ENCODE measurements at regions not wholly inside any gene's neighbourhood (a gene's known extent, or its start where the extent isn't known, plus 50 kb on each side); places are given as distances from the start of the nearest gene placed in this dataset.

DNA sequence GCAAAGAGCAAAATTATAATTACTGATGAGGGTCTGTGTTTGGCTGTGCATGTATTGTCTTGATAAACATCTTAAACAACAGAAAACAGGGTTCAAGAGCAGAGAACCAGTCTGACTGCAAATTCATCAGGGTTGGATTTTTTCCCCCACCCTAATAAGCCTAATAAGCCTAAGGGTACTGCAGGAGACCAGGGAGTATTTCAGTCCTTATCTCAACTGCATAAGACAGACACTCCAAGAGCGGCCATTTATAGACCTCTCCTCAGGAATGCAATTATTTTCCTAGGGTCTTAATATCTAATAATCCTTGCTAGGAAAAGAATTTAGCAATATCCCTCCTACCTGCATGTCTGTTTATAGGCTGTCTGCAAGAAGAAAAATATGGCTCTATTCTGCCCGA is 2011.5 kb upstream of the PCDH20 start:
- Histone ChIP-seq H3K27me3 (no peaks in the 10 kb centered on the region), H3K4me1 (no peaks in the 10 kb centered on the region), H3K9me3 (peaks cover 0 to 3% (median 0%) of the 10 kb centered on the region in 3 donors), H3K27ac (no peak overlapping the region), H3K4me3 (no peak overlapping the region), H3K36me3 (no peaks in the 10 kb centered on the region)
- DNase-seq (no peak), ATAC-seq (no peak)
- intact Hi-C loops (cut with DNase I; ENCODE audit: low total_unique reads) (no loop called here), in situ Hi-C loops (cut with MboI; ENCODE audit: low sequenced_read_pairs in 4 of 4) (no loop called here)
- TF ChIP-seq POLR2A (IDR thresholded peaks at IDR 0.05) = no peak
- TF ChIP-seq, protein P1, sequence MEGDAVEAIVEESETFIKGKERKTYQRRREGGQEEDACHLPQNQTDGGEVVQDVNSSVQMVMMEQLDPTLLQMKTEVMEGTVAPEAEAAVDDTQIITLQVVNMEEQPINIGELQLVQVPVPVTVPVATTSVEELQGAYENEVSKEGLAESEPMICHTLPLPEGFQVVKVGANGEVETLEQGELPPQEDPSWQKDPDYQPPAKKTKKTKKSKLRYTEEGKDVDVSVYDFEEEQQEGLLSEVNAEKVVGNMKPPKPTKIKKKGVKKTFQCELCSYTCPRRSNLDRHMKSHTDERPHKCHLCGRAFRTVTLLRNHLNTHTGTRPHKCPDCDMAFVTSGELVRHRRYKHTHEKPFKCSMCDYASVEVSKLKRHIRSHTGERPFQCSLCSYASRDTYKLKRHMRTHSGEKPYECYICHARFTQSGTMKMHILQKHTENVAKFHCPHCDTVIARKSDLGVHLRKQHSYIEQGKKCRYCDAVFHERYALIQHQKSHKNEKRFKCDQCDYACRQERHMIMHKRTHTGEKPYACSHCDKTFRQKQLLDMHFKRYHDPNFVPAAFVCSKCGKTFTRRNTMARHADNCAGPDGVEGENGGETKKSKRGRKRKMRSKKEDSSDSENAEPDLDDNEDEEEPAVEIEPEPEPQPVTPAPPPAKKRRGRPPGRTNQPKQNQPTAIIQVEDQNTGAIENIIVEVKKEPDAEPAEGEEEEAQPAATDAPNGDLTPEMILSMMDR (IDR thresholded peaks at IDR 0.05 in 4 of 5, conservative IDR thresholded peaks at IDR 0.05 in 1 of 5) = no peak

DNA sequence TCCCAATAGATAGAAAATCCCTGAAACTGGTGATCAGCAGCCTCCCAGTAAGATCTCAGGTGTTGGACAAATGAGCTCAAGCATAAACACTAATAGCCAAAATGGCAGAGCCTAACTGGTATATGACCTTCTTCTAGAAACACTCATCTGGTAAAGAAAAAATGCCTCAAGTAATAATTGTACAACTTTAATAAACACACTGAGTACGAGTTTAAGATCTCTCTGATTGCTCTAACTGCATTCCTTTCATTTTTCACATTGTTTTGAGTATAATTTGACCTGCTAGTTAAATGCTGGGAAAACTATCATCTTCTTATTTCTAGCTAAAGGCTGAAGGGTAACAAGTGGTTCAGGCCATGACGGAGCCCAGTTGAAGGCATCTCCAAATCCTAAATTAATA is 2009.5 kb upstream of the PCDH20 start:
- Histone ChIP-seq H3K27me3 (no peaks in the 10 kb centered on the region), H3K36me3 (no peaks in the 10 kb centered on the region), H3K4me3 (no peak overlapping the region), H3K27ac (no peak overlapping the region), H3K9me3 (peaks cover 0 to 3% (median 0%) of the 10 kb centered on the region in 3 donors), H3K4me1 (no peaks in the 10 kb centered on the region)
- in situ Hi-C loops (cut with MboI; ENCODE audit: low sequenced_read_pairs in 4 of 4) (no loop called here), intact Hi-C loops (cut with DNase I; ENCODE audit: low total_unique reads) (no loop called here)
- no peak for DNase-seq
- TF ChIP-seq, protein P1 (IDR thresholded peaks at IDR 0.05 in 4 of 5, conservative IDR thresholded peaks at IDR 0.05 in 1 of 5) = no peak
- no peak for ATAC-seq

DNA sequence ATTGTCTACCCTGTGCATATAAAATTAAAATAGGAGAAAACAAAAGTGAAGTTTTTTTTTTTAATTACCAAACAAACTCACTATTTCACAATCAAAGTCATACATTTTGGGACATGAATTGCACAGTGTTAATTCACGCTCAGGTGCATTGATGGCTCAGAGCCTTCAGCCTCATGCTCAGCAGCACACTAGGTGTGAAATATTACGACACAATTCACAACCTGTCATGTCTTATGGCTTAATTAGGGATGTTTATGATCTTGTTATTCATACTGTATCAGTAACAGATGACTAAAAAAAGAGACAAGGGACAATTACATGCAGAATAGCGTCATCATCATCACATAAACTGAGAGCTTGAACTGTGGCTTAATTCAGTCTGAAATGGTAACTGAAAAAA is 2005.5 kb upstream of the PCDH20 start:
- Histone ChIP-seq H3K27me3 (no peaks in the 10 kb centered on the region), H3K4me3 (no peak overlapping the region), H3K36me3 (no peaks in the 10 kb centered on the region), H3K27ac (no peak overlapping the region), H3K9me3 (no peaks in the 10 kb centered on the region), H3K4me1 (no peaks in the 10 kb centered on the region)
- DNase-seq (no peak), ATAC-seq (no peak)
- in situ Hi-C loops (cut with MboI; ENCODE audit: low sequenced_read_pairs in 4 of 4) = no loop called here
- TF ChIP-seq, protein P1 (IDR thresholded peaks at IDR 0.05 in 4 of 5, conservative IDR thresholded peaks at IDR 0.05 in 1 of 5) = no peak
- TF ChIP-seq POLR2A (IDR thresholded peaks at IDR 0.05) = no peak
- intact Hi-C loops (cut with DNase I; ENCODE audit: low total_unique reads) = no loop called here

DNA sequence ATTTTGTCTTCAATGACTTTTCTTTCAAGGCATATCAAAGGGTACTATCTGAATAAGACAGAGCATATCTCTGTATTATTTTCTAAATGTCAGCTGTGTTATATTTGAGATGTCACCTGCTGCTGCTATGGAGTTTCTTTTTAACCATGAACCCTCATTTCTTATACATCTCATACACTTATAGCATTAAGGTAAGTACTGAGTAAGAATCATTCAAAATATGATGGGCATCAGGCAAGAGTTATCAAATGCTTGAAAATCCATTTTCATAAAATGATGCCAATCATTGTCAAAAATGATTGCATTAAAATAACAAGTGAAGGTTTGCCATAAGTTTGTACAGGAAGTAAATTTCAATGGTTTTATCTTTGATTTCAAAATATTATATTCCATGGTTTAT is 2005.0 kb upstream of the PCDH20 start:
- Histone ChIP-seq H3K4me1 (no peaks in the 10 kb centered on the region), H3K27me3 (no peaks in the 10 kb centered on the region), H3K27ac (no peak overlapping the region), H3K9me3 (no peaks in the 10 kb centered on the region), H3K36me3 (no peaks in the 10 kb centered on the region), H3K4me3 (no peak overlapping the region)
- ATAC-seq (no peak), DNase-seq (no peak)
- intact Hi-C loops (cut with DNase I; ENCODE audit: low total_unique reads) (no loop called here), in situ Hi-C loops (cut with MboI; ENCODE audit: low sequenced_read_pairs in 4 of 4) (no loop called here)
- TF ChIP-seq, protein P1 (IDR thresholded peaks at IDR 0.05 in 4 of 5, conservative IDR thresholded peaks at IDR 0.05 in 1 of 5) = no peak
- TF ChIP-seq POLR2A (IDR thresholded peaks at IDR 0.05) = no peak

DNA sequence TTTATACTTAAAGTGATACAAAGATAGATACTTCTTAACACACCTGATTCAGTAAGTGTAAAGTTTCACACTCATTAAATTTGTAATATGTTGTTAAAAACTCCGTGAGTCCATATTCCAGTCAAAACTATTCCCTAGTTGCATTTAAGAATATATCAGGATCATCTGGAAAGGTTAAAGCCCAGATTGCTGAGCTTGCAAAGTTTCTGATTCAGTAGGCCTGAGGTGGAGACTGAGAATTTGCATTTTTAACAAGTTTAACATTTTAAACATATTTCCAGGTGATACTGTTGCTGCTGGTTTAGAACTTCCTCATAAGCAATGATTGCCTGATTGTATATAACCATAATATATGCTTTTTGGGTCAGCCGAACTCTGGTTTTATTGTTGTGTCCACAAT is 1998.6 kb upstream of the PCDH20 start:
- intact Hi-C loops (cut with DNase I; ENCODE audit: low total_unique reads) = no loop called here
- Histone ChIP-seq H3K36me3 (no peaks in the 10 kb centered on the region), H3K27me3 (no peaks in the 10 kb centered on the region), H3K4me3 (no peak overlapping the region), H3K9me3 (no peaks in the 10 kb centered on the region), H3K4me1 (no peaks in the 10 kb centered on the region), H3K27ac (no peak overlapping the region)
- in situ Hi-C loops (cut with MboI; ENCODE audit: low sequenced_read_pairs in 4 of 4) = no loop called here
- no peak for DNase-seq
- TF ChIP-seq POLR2A (IDR thresholded peaks at IDR 0.05) = no peak
- TF ChIP-seq, protein P1 (IDR thresholded peaks at IDR 0.05 in 4 of 5, conservative IDR thresholded peaks at IDR 0.05 in 1 of 5) = no peak
- no peak for ATAC-seq

Data from gastrocnemius medialis (tissue), 4 donors.